OCI-LY1 (cell line): ENCODE measurements at regions not wholly inside any gene's neighbourhood (a gene's known extent, or its start where the extent isn't known, plus 50 kb on each side); places are given as distances from the start of the nearest gene placed in this dataset.

ENCODE experiments used
- H2AFZ ChIP-seq: fragments of 200-600 bp; sonication (generic), shearing (Covaris generic); 2 replicates; pipeline ENCODE4 v1.6.0; 2014; ENCODE audit warnings: antibody characterized with exemption, mild to moderate bottlenecking, low read length
- H3F3A ChIP-seq: fragments of 200-600 bp; sonication (generic), shearing (Covaris generic); 2 replicates; pipeline ENCODE4 v1.6.0; 2014; ENCODE audit warnings: mild to moderate bottlenecking, antibody characterized with exemption, low read length, moderate library complexity; ENCODE audit not compliant: insufficient read depth
- H3K27ac ChIP-seq: fragments of 200-600 bp; sonication (generic); 2 replicates; pipeline ENCODE4 v1.5.1; 2014; ENCODE audit warnings: low read length, mixed run types, mild to moderate bottlenecking, low read depth; ENCODE audit not compliant: poor library complexity, severe bottlenecking
- H3K27me3 ChIP-seq: fragments of 200-600 bp; sonication (generic); 2 replicates; pipeline ENCODE4 v1.6.0; 2014; ENCODE audit warnings: antibody characterized with exemption, mild to moderate bottlenecking, low read length, moderate library complexity; ENCODE audit not compliant: insufficient read depth
- H3K36me3 ChIP-seq: fragments of 200-600 bp; sonication (generic); 2 replicates; pipeline ENCODE4 v1.6.1; 2014; ENCODE audit warnings: mild to moderate bottlenecking, antibody characterized with exemption, low read length, moderate library complexity, mixed read lengths; ENCODE audit not compliant: insufficient read depth
- H3K4me1 ChIP-seq: fragments of 200-600 bp; sonication (generic); 2 replicates; pipeline ENCODE4 v1.5.1; 2014; ENCODE audit warnings: mild to moderate bottlenecking, low read length, moderate library complexity; ENCODE audit not compliant: insufficient read depth, severe bottlenecking
- H3K4me2 ChIP-seq: fragments of 200-600 bp; sonication (generic), shearing (Covaris generic); 2 replicates; pipeline ENCODE4 v1.6.1; 2014; ENCODE audit warnings: low read length
- H3K4me3 ChIP-seq: fragments of 200-600 bp; sonication (generic); 2 replicates; pipeline ENCODE4 v1.5.1; 2014; ENCODE audit warnings: low read length, low read depth, mild to moderate bottlenecking, mixed read lengths; ENCODE audit not compliant: poor library complexity, severe bottlenecking
- H3K79me2 ChIP-seq: fragments of 200-600 bp; shearing (Covaris generic); 2 replicates; pipeline ENCODE4 v1.6.1; 2016; ENCODE audit warnings: mixed run types, low read length, mixed read lengths; ENCODE audit not compliant: insufficient read depth
- H3K9ac ChIP-seq: fragments of 200-600 bp; sonication (generic), shearing (Covaris generic); 2 replicates; pipeline ENCODE4 v1.6.1; 2014; ENCODE audit warnings: mild to moderate bottlenecking, low read length, mixed read lengths
- H3K9me2 ChIP-seq: fragments of 200-600 bp; sonication (generic), shearing (Covaris generic); 2 replicates; pipeline ENCODE4 v1.6.1; 2014; ENCODE audit warnings: low read depth, mild to moderate bottlenecking, low read length, mixed read lengths
- H3K9me3 ChIP-seq: fragments of 200-600 bp; shearing (Covaris generic); 2 replicates; pipeline ENCODE4 v1.6.1; 2014; ENCODE audit warnings: low read length, mixed read lengths
- H4K20me1 ChIP-seq: fragments of 200-600 bp; sonication (generic), shearing (Covaris generic); 2 replicates; pipeline ENCODE4 v1.6.0; 2016; ENCODE audit warnings: mild to moderate bottlenecking, low read length; ENCODE audit not compliant: insufficient read depth
- CTCF ChIP-seq: fragments of 200-600 bp; sonication (generic), shearing (Covaris generic); IDR thresholded peaks from 2 replicates; pipeline ENCODE4 v1.5.1; 2017; ENCODE audit warnings: mild to moderate bottlenecking, antibody characterized with exemption, low read length, moderate library complexity, mixed read lengths
- EZH2 ChIP-seq: fragments of 200-600 bp; sonication (generic), shearing (Covaris generic); IDR thresholded peaks from 2 replicates; pipeline ENCODE4 v1.8.0; 2017; ENCODE audit warnings: borderline replicate concordance, mixed run types, mild to moderate bottlenecking, antibody characterized with exemption, low read length, moderate library complexity, mixed read lengths

GRCh38 chr11:24249921-24250320 lies 246.9 kb upstream of the LUZP2 start:
- H3F3A ChIP-seq = no peaks in the 10 kb centered on the region
- TF ChIP-seq EZH2 = no peak
- TF ChIP-seq CTCF = no peak
- no peak overlapping the region for H3K4me3 ChIP-seq
- H3K36me3 ChIP-seq = no peaks in the 10 kb centered on the region
- no peaks in the 10 kb centered on the region for H3K9me3 ChIP-seq
- H3K27ac ChIP-seq = no peak overlapping the region
- no peak overlapping the region for H3K9ac ChIP-seq
- H3K4me1 ChIP-seq = no peaks in the 10 kb centered on the region
- no peaks in the 10 kb centered on the region for H3K27me3 ChIP-seq
- H2AFZ ChIP-seq = no peak overlapping the region
- H3K79me2 ChIP-seq = no peaks in the 10 kb centered on the region
- H3K9me2 ChIP-seq = no peaks in the 10 kb centered on the region; the same call in 1 of the 2 replicates
- no peaks in the 10 kb centered on the region for H4K20me1 ChIP-seq
- H3K4me2 ChIP-seq = no peak overlapping the region

- H4K20me1 ChIP-seq = no peaks in the 10 kb centered on the region
- no peaks in the 10 kb centered on the region for H3K4me1 ChIP-seq
- H3K36me3 ChIP-seq = no peaks in the 10 kb centered on the region
- no peaks in the 10 kb centered on the region for H3K79me2 ChIP-seq
- no peaks in the 10 kb centered on the region for H3F3A ChIP-seq
- H3K9me3 ChIP-seq = no peaks in the 10 kb centered on the region
- no peak overlapping the region for H3K4me2 ChIP-seq
- TF ChIP-seq EZH2 (no peak), CTCF (no peak)
- no peaks in the 10 kb centered on the region; the same call in 1 of the 2 replicates for H3K9me2 ChIP-seq
- H3K27ac ChIP-seq = no peak overlapping the region
- no peak overlapping the region for H2AFZ ChIP-seq
- no peak overlapping the region for H3K4me3 ChIP-seq
- no peaks in the 10 kb centered on the region for H3K27me3 ChIP-seq
- no peak overlapping the region for H3K9ac ChIP-seq
Measured at GRCh38 chr11:24253237-24253760, 243.6 kb upstream of the LUZP2 start.

GRCh38 chr11:24264868-24265267 lies 232.0 kb upstream of the LUZP2 start:
- H4K20me1 ChIP-seq = no peaks in the 10 kb centered on the region
- TF ChIP-seq EZH2 (no peak), CTCF (no peak)
- no peaks in the 10 kb centered on the region for H3K36me3 ChIP-seq
- no peak overlapping the region for H2AFZ ChIP-seq
- H3F3A ChIP-seq = no peaks in the 10 kb centered on the region
- H3K9me3 ChIP-seq = no peaks in the 10 kb centered on the region
- H3K4me3 ChIP-seq = no peak overlapping the region
- H3K4me1 ChIP-seq = no peaks in the 10 kb centered on the region
- H3K9me2 ChIP-seq = no peaks in the 10 kb centered on the region
- no peak overlapping the region for H3K27ac ChIP-seq
- no peaks in the 10 kb centered on the region for H3K79me2 ChIP-seq
- H3K27me3 ChIP-seq = no peaks in the 10 kb centered on the region
- H3K4me2 ChIP-seq = no peak overlapping the region
- no peak overlapping the region for H3K9ac ChIP-seq
